ENCODE measurements at regions not wholly inside any gene's neighbourhood (a gene's known extent, or its start where the extent isn't known, plus 50 kb on each side); places are given as distances from the start of the nearest gene placed in this dataset.

GRCh38 chr6:81608776-81609175 lies 143.7 kb downstream of the TENT5A start:
- Histone ChIP-seq H3K27ac (ENCODE audit: low read depth, low read length, poor library complexity, severe bottlenecking) (no peak overlapping the region), H3K4me3 (ENCODE audit: low read depth, low read length, poor library complexity, severe bottlenecking) (no peak overlapping the region), H3K36me3 (ENCODE audit: insufficient read depth, low read length) (no peaks in the 10 kb centered on the region), H3K4me1 (ENCODE audit: insufficient read depth, low read length, poor library complexity, severe bottlenecking) (no peaks in the 10 kb centered on the region), H3K9me3 (ENCODE audit: low read length) (no peaks in the 10 kb centered on the region), H3K79me2 (ENCODE audit: insufficient read depth, low read depth, low read length) (no peaks in the 10 kb centered on the region), H3K4me2 (ENCODE audit: low read length) (no peak overlapping the region), H2AFZ (ENCODE audit: low read length) (no peak overlapping the region), H4K20me1 (ENCODE audit: insufficient read depth, low read length) (no peaks in the 10 kb centered on the region), H3K9me2 (ENCODE audit: insufficient read depth, low read length) (no peaks in the 10 kb centered on the region)
- CTCF ChIA-PET (ENCODE audit: unreplicated experiment): no interaction called here
- TF ChIP-seq EZH2phosphoT487 (IDR thresholded peaks at IDR 0.05; ENCODE audit: borderline replicate concordance, low read depth, low read length) (no peak), CTCF (conservative IDR thresholded peaks at IDR 0.05; ENCODE audit: low read length) (no peak)
- BruUV-seq (replicated peaks): no TSS peak
- POLR2A ChIA-PET: no interaction called here
- DNase-seq (ENCODE audit: low spot score): no peak
- intact Hi-C loops (cut with micrococcal nuclease; ENCODE audit: unreplicated experiment): no loop called here

- H3K9me3 ChIP-seq (ENCODE audit: low read length): no peaks in the 10 kb centered on the region
- ChIA-PET CTCF (ENCODE audit: unreplicated experiment) (no interaction called here), POLR2A (no interaction called here)
- H3K9me2 ChIP-seq (ENCODE audit: insufficient read depth, low read length): no peaks in the 10 kb centered on the region
- DNase-seq (ENCODE audit: low spot score): no peak
- no peak overlapping the region for H3K4me3 ChIP-seq (ENCODE audit: low read depth, low read length, poor library complexity, severe bottlenecking)
- no peaks in the 10 kb centered on the region for H3K36me3 ChIP-seq (ENCODE audit: insufficient read depth, low read length)
- no peak overlapping the region for H3K4me2 ChIP-seq (ENCODE audit: low read length)
- intact Hi-C loops (cut with micrococcal nuclease; ENCODE audit: unreplicated experiment): no loop called here
- no peak overlapping the region for H2AFZ ChIP-seq (ENCODE audit: low read length)
- TF ChIP-seq CTCF (conservative IDR thresholded peaks at IDR 0.05; ENCODE audit: low read length) (no peak), EZH2phosphoT487 (IDR thresholded peaks at IDR 0.05; ENCODE audit: borderline replicate concordance, low read depth, low read length) (no peak)
- no peak overlapping the region for H3K27ac ChIP-seq (ENCODE audit: low read depth, low read length, poor library complexity, severe bottlenecking)
- H4K20me1 ChIP-seq (ENCODE audit: insufficient read depth, low read length): no peaks in the 10 kb centered on the region
- H3K4me1 ChIP-seq (ENCODE audit: insufficient read depth, low read length, poor library complexity, severe bottlenecking): no peaks in the 10 kb centered on the region
- no peaks in the 10 kb centered on the region for H3K79me2 ChIP-seq (ENCODE audit: insufficient read depth, low read depth, low read length)
- no TSS peak for BruUV-seq (replicated peaks)
These were observed 145.5 kb downstream of the TENT5A start for GRCh38 chr6:81606965-81607381.

GRCh38 chr6:81605526-81605925 lies 147.0 kb downstream of the TENT5A start:
- Histone ChIP-seq H3K79me2 (ENCODE audit: insufficient read depth, low read depth, low read length) (no peaks in the 10 kb centered on the region), H4K20me1 (ENCODE audit: insufficient read depth, low read length) (no peaks in the 10 kb centered on the region), H3K4me1 (ENCODE audit: insufficient read depth, low read length, poor library complexity, severe bottlenecking) (no peaks in the 10 kb centered on the region), H3K36me3 (ENCODE audit: insufficient read depth, low read length) (no peaks in the 10 kb centered on the region), H3K27ac (ENCODE audit: low read depth, low read length, poor library complexity, severe bottlenecking) (no peak overlapping the region), H3K9me3 (ENCODE audit: low read length) (no peaks in the 10 kb centered on the region), H3K9me2 (ENCODE audit: insufficient read depth, low read length) (no peaks in the 10 kb centered on the region), H3K4me3 (ENCODE audit: low read depth, low read length, poor library complexity, severe bottlenecking) (no peak overlapping the region), H2AFZ (ENCODE audit: low read length) (no peak overlapping the region), H3K4me2 (ENCODE audit: low read length) (no peak overlapping the region)
- no TSS peak for BruUV-seq (replicated peaks)
- no peak for TF ChIP-seq EZH2phosphoT487 (IDR thresholded peaks at IDR 0.05; ENCODE audit: borderline replicate concordance, low read depth, low read length)
- no peak for TF ChIP-seq CTCF (conservative IDR thresholded peaks at IDR 0.05; ENCODE audit: low read length)
- intact Hi-C loops (cut with micrococcal nuclease; ENCODE audit: unreplicated experiment): no loop called here
- no peak for DNase-seq (ENCODE audit: low spot score)
- POLR2A ChIA-PET: no interaction called here
- CTCF ChIA-PET (ENCODE audit: unreplicated experiment): no interaction called here
